ENCODE measurements at regions not wholly inside any gene's neighbourhood (a gene's known extent, or its start where the extent isn't known, plus 50 kb on each side); places are given as distances from the start of the nearest gene placed in this dataset.

GRCh38 chr13:59266478-59267063, 897.2 kb downstream of the DIAPH3 start:
- no peak for DNase-seq (ENCODE audit: low spot score)
- CTCF ChIA-PET = no interaction called here
- intact Hi-C loops (cut with micrococcal nuclease; ENCODE audit: unreplicated experiment) = no loop called here

GRCh38 chr13:59269476-59269875, 894.3 kb downstream of the DIAPH3 start:
- H3K4me1 ChIP-seq (ENCODE audit: insufficient read depth, low read length, poor library complexity, severe bottlenecking) = no peaks in the 10 kb centered on the region
- intact Hi-C loops (cut with micrococcal nuclease; ENCODE audit: unreplicated experiment) = no loop called here
- no peaks in the 10 kb centered on the region for H3K27me3 ChIP-seq (replicated peaks; ENCODE audit: insufficient read depth, low read depth, low read length, poor library complexity)
- H3K36me3 ChIP-seq (ENCODE audit: insufficient read depth, low read length, poor library complexity, severe bottlenecking) = no peaks in the 10 kb centered on the region
- TF ChIP-seq EZH2 (IDR thresholded peaks at IDR 0.05; ENCODE audit: borderline replicate concordance, low read depth, low read length, poor library complexity, severe bottlenecking) = no peak
- TF ChIP-seq CTCF (conservative IDR thresholded peaks at IDR 0.05; ENCODE audit: low read depth, low read length) = no peak
- no peak overlapping the region for H3K27ac ChIP-seq (ENCODE audit: low read depth, low read length, poor library complexity, severe bottlenecking)
- DNase-seq (ENCODE audit: low spot score) = no peak
- no peaks in the 10 kb centered on the region for H3K9me3 ChIP-seq (ENCODE audit: low read depth, low read length, poor library complexity, severe bottlenecking)
- ChIA-PET POLR2A (ENCODE audit: low non-redundant PET) (no interaction called here), CTCF (no interaction called here)
- H3K4me3 ChIP-seq (ENCODE audit: low read depth, low read length, poor library complexity, severe bottlenecking) = no peak overlapping the region
- BruUV-seq (replicated peaks) = no TSS peak

More at GRCh38 chr13:59266478-59267063, 897.2 kb downstream of the DIAPH3 start:
- no peaks in the 10 kb centered on the region for H3K9me3 ChIP-seq (ENCODE audit: low read depth, low read length, poor library complexity, severe bottlenecking)
- no TSS peak for BruUV-seq (replicated peaks)
- no peak overlapping the region for H3K27ac ChIP-seq (ENCODE audit: low read depth, low read length, poor library complexity, severe bottlenecking)
- no peaks in the 10 kb centered on the region for H3K4me1 ChIP-seq (ENCODE audit: insufficient read depth, low read length, poor library complexity, severe bottlenecking)
- H3K4me3 ChIP-seq (ENCODE audit: low read depth, low read length, poor library complexity, severe bottlenecking) = no peak overlapping the region
- no peaks in the 10 kb centered on the region for H3K36me3 ChIP-seq (ENCODE audit: insufficient read depth, low read length, poor library complexity, severe bottlenecking)
- H3K27me3 ChIP-seq (replicated peaks; ENCODE audit: insufficient read depth, low read depth, low read length, poor library complexity) = no peaks in the 10 kb centered on the region
- POLR2A ChIA-PET (ENCODE audit: low non-redundant PET) = no interaction called here
- TF ChIP-seq EZH2 (IDR thresholded peaks at IDR 0.05; ENCODE audit: borderline replicate concordance, low read depth, low read length, poor library complexity, severe bottlenecking) (no peak), CTCF (conservative IDR thresholded peaks at IDR 0.05; ENCODE audit: low read depth, low read length) (no peak)

- ChIA-PET POLR2A (ENCODE audit: low non-redundant PET) (no interaction called here), CTCF (no interaction called here)
- no peaks in the 10 kb centered on the region for H3K36me3 ChIP-seq (ENCODE audit: insufficient read depth, low read length, poor library complexity, severe bottlenecking)
- H3K4me1 ChIP-seq (ENCODE audit: insufficient read depth, low read length, poor library complexity, severe bottlenecking) = no peaks in the 10 kb centered on the region
- no peak for DNase-seq (ENCODE audit: low spot score)
- no peaks in the 10 kb centered on the region for H3K27me3 ChIP-seq (replicated peaks; ENCODE audit: insufficient read depth, low read depth, low read length, poor library complexity)
- H3K9me3 ChIP-seq (ENCODE audit: low read depth, low read length, poor library complexity, severe bottlenecking) = no peaks in the 10 kb centered on the region
- no TSS peak for BruUV-seq (replicated peaks)
- H3K4me3 ChIP-seq (ENCODE audit: low read depth, low read length, poor library complexity, severe bottlenecking) = no peak overlapping the region
- intact Hi-C loops (cut with micrococcal nuclease; ENCODE audit: unreplicated experiment) = no loop called here
- H3K27ac ChIP-seq (ENCODE audit: low read depth, low read length, poor library complexity, severe bottlenecking) = no peak overlapping the region
- no peak for TF ChIP-seq EZH2 (IDR thresholded peaks at IDR 0.05; ENCODE audit: borderline replicate concordance, low read depth, low read length, poor library complexity, severe bottlenecking)
These were observed 893.4 kb downstream of the DIAPH3 start for GRCh38 chr13:59270327-59270726.

All from A673 (cell line).